ENCODE measurements at regions not wholly inside any gene's neighbourhood (a gene's known extent, or its start where the extent isn't known, plus 50 kb on each side); places are given as distances from the start of the nearest gene placed in this dataset.

DNA sequence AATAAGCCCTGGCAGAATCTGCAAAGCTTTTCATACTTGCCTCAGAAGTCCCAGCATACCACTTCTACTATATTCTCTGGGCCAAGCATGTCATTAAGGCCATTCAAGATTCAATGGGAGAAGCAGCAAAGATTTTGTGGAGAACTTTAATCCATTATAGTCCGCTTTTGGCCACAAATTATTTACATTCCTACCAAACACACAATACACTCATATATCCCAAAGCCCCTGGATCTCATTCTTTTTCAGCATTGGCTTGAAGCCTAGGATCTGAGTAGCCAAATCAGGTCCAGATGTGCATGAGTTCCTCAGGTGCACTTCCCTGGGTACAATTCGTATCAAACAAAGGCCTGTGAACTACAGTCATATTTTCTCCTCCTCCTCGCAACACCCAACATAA lies 203.4 kb downstream of the NDFIP2 start:
- TF ChIP-seq, protein P1, sequence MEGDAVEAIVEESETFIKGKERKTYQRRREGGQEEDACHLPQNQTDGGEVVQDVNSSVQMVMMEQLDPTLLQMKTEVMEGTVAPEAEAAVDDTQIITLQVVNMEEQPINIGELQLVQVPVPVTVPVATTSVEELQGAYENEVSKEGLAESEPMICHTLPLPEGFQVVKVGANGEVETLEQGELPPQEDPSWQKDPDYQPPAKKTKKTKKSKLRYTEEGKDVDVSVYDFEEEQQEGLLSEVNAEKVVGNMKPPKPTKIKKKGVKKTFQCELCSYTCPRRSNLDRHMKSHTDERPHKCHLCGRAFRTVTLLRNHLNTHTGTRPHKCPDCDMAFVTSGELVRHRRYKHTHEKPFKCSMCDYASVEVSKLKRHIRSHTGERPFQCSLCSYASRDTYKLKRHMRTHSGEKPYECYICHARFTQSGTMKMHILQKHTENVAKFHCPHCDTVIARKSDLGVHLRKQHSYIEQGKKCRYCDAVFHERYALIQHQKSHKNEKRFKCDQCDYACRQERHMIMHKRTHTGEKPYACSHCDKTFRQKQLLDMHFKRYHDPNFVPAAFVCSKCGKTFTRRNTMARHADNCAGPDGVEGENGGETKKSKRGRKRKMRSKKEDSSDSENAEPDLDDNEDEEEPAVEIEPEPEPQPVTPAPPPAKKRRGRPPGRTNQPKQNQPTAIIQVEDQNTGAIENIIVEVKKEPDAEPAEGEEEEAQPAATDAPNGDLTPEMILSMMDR (IDR thresholded peaks at IDR 0.05; ENCODE audit: low read depth, low read length, poor library complexity, severe bottlenecking) = no peak
- no peak for TF ChIP-seq EZH2phosphoT487 (IDR thresholded peaks at IDR 0.05; ENCODE audit: borderline replicate concordance, low read length)

Measured in DOHH2 (cell line).